GM12891 (cell line): ENCODE measurements at regions not wholly inside any gene's neighbourhood (a gene's known extent, or its start where the extent isn't known, plus 50 kb on each side); places are given as distances from the start of the nearest gene placed in this dataset.

Experiments
- DNase-seq: peaks from one replicate; pipeline ENCODE4 v3.0.0; 2011; ENCODE audit warnings: low spot score; ENCODE audit not compliant: insufficient read length
- FAIRE-seq: peaks from 2 replicates; lab custom pipeline; 2011; peaks lifted over from hg19 to GRCh38; lab: Jason Lieb, UNC
- PAX5 ChIP-seq: IDR thresholded peaks from 2 replicates; pipeline ENCODE4 v1.6.1; 2011; ENCODE audit warnings: low read length, moderate library complexity, mild to moderate bottlenecking; ENCODE audit not compliant: insufficient read depth, severe bottlenecking
- POLR2A ChIP-seq: IDR thresholded peaks from 2 replicates; pipeline ENCODE4 v1.6.1; 2011; ENCODE audit warnings: low read depth, low read length, control low read depth
- POLR2AphosphoS5 ChIP-seq: IDR thresholded peaks from 2 replicates; pipeline ENCODE4 v1.6.1; 2011; ENCODE audit warnings: low read depth, low read length, control low read depth
- POU2F2 ChIP-seq: IDR thresholded peaks from 2 replicates; pipeline ENCODE4 v1.6.1; 2011; ENCODE audit warnings: low read depth, mild to moderate bottlenecking, control low read depth, low read length, moderate library complexity
- SPI1 ChIP-seq: IDR thresholded peaks from 2 replicates; pipeline ENCODE4 v1.6.1; 2011; ENCODE audit warnings: low read depth, low read length, control low read depth
- TAF1 ChIP-seq: IDR thresholded peaks from 2 replicates; pipeline ENCODE4 v1.6.1; 2011; ENCODE audit warnings: low read depth, low read length, control low read depth

DNA sequence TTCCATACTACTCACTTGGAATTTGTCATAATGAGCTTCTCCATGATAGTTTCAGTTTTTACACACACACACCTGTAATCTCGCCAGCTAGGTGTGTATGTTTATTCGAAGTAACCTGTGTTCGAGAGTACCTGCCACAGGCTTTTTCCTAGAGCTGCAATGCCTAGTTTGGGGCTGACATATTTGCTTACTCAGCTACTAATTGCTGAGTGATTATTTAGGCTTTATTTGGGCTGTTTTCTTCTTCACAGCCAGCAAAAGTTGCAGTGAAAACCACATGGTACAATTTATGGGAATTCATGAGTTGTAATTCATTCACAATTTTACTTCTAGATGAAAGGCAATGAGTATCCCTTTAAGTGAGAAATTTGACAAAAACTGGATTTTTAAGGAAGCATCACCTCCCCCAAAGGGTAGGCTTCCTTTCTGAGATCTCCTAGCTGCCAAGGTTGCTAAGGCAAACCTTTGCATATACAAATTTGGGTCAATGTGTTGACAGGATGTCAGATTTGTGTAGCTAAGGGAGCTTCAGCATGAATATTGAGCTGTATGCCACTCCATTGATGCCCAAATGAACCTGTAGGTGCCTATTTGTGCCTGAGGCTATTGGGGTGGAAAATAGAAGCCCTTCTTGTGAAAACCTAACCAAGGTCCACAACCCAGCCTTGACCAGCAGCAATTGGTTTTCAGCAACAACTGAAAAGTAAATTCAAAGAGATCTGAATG, 108.7 kb upstream of the OTX2 start:
- no peak for DNase-seq
- TF ChIP-seq POLR2A = no peak
- TF ChIP-seq POU2F2 = no peak
- no peak for TF ChIP-seq SPI1
- no peak for TF ChIP-seq POLR2AphosphoS5
- TF ChIP-seq TAF1 = no peak
- TF ChIP-seq PAX5 = no peak
- FAIRE-seq = no peak

DNA sequence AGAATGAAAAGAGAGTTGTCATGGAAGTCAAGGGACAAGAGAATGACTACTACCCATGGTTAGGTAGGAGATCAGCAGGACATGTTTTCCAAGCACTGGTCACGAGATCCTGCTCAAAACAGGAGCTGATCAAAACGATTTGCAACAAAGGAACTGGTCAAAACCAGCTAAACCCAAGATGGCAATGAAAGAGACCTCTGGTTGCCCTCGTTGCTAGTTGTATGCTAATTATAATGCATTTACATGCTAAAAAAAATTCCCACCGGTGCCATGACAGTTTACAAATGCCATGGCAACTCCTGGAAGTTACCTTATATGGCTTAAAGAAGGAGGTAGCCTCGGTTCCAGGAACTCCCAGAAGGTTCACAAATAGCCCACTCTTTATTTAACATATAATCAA, 95.0 kb upstream of the OTX2 start:
- no peak for DNase-seq
- no peak for FAIRE-seq
- TF ChIP-seq TAF1 (no peak), PAX5 (no peak), POLR2A (no peak), POU2F2 (no peak), SPI1 (no peak), POLR2AphosphoS5 (no peak)

DNA sequence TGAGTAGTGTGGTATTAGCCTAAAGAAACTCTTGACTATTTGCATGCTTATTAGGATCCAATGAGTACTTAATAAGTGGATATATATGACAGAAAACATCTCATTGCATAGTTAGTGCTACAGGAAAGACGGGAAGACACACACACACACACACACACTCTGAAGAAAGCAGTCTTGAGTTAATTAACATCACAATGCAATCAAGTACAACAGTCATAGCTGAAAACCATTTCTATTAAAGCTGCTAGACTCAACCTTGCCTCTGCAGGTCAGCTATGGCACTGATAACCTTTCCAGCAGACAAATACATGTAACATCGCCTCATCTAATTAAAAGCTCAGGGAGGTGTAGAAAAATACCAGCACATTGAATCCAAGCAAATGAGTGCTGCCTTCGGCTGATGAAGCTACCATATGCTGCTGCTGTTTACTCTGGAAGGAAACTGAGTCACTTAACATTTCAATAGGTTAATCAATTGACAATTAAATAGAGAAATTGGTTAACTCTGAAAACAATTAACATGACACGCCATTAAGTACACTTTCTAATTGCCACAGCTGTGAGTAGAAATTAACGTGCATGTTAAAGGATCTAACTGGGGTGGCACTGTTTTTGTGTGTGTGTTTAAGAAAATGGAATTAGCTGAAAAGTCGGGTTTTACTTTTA, 93.2 kb upstream of the OTX2 start:
- no peak for DNase-seq
- TF ChIP-seq POLR2AphosphoS5 (no peak), TAF1 (no peak), POLR2A (no peak), PAX5 (no peak)
- no peak for FAIRE-seq

DNA sequence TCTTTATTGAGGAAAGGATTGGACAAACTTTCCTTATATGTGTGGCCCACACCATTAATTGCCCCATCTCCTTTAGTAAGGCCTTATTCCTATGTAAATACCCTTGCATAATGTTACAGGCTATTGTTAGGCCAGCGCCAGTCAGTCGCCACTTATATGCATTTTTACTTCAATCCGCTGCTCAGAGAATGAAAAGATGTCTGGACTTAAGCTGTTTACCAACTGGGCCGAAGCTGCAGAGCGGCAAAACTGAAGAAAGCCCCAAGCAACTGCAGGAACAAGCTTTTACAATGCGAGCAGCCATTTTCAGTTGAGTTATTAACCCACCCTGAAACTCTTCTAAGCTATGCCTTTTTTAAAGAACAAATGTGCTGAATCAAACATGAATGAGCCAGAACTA, 92.1 kb upstream of the OTX2 start:
- no peak for DNase-seq
- FAIRE-seq = no peak
- TF ChIP-seq PAX5 (no peak), POLR2A (no peak), SPI1 (no peak)

DNA sequence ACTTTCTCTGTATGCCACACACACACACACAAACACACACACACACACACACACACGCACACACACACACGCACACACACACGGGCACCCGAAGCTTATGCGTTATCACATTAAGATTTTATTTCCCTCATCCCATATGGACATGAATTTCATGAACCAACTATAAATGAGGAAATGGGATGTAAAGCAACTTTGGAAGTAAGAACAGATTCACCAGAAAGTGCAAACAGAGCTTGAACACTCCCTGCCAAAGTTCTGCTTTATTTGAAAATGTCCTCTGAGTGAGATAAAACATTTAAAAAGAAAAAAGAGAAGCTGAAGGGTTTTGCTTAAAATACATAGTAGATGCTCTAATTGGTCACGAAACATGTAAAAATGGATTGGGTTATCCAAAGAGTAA, 90.4 kb upstream of the OTX2 start:
- DNase-seq (no peak), FAIRE-seq (no peak)
- TF ChIP-seq SPI1 = no peak
- TF ChIP-seq POU2F2 = no peak
- no peak for TF ChIP-seq POLR2A
- no peak for TF ChIP-seq POLR2AphosphoS5
- no peak for TF ChIP-seq PAX5
- TF ChIP-seq TAF1 = no peak

DNA sequence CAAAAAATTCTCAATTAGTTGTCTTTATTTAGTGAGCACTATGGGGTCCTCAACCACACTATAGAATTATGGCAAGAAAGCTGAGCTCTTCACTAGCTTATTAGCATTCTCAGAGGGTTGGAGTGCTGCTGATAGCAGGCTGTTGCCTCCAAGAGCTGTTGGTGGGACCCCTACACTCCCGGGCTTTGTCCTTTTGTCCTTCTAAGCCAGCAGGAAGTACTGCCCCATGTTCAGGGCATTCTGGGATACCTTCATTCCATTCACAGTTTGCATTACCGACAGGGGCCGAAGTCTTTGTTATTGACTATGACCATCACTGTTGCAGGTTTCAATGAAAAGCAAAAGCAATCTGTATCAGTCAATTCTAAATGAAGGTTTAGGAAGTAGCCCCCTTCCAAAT, 89.5 kb upstream of the OTX2 start:
- DNase-seq = no peak
- no peak for FAIRE-seq
- TF ChIP-seq SPI1 = no peak
- no peak for TF ChIP-seq POLR2AphosphoS5
- TF ChIP-seq PAX5 = no peak
- TF ChIP-seq POU2F2 = no peak
- TF ChIP-seq POLR2A = no peak
- no peak for TF ChIP-seq TAF1

DNA sequence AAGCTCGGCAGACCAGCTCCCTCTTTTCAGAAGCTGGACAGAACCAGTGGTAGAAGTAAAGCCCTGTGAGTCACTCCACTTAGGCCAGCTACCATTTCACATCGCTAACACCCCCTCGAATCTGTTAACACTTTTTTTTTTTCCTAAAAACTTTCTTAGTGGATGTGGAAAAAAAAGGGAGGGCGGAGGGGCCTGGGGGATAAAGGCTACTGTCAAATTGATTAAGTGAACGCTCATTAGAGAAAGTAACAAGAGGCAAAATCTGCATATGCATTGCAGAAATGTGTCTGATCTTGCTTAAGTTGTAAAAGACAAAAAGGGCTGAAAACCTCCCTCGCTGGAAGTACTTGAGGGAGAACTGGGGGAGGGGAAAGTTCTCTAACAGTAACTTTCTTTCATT, 86.6 kb upstream of the OTX2 start:
- no peak for DNase-seq
- TF ChIP-seq POLR2AphosphoS5 = no peak
- no peak for TF ChIP-seq POLR2A
- no peak for TF ChIP-seq TAF1
- no peak for TF ChIP-seq SPI1
- no peak for TF ChIP-seq POU2F2
- TF ChIP-seq PAX5 = no peak
- FAIRE-seq = no peak

DNA sequence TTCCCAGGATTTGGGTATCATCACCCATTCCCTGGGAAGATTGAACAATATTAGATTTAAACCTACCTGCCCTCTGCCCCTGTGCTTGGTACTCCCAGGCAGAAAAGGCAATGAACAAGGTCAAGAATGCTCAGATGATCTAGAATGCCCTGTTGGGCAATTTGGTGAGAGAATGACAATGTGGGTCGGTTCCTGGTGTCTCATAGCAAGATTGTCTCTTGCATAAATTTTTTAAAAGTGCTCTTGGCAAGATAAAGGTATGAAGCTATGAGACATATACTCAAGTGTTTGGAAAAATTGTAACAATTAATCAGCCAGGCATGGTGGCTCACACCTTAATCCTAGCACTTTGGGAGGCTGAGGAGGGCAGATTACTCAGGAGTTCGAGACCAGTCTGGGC, 86.0 kb upstream of the OTX2 start:
- FAIRE-seq = no peak
- no peak for TF ChIP-seq POLR2AphosphoS5
- TF ChIP-seq SPI1 = no peak
- TF ChIP-seq PAX5 = no peak
- DNase-seq = no peak

DNA sequence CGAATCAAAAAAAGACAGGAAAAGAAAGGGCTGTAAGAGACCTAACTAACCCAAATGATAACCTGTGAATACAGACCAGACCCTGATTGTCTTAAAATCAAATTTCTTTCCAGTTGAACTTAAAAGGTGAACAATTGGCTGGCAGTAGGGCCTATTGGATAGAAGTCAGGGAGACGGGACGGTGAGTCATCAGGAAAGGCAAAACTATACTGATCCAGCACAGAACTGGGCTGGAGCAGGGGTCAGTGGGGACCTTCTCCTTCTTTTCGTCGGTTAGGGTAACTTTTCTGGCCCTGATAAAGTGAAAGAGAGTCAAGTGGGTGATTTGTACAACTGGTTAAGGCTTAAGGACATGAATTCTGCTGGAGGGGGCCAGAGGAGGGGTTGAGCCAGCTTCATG, 84.9 kb upstream of the OTX2 start:
- FAIRE-seq (no peak), DNase-seq (no peak)
- TF ChIP-seq POLR2A (no peak), TAF1 (no peak), POU2F2 (no peak)

DNA sequence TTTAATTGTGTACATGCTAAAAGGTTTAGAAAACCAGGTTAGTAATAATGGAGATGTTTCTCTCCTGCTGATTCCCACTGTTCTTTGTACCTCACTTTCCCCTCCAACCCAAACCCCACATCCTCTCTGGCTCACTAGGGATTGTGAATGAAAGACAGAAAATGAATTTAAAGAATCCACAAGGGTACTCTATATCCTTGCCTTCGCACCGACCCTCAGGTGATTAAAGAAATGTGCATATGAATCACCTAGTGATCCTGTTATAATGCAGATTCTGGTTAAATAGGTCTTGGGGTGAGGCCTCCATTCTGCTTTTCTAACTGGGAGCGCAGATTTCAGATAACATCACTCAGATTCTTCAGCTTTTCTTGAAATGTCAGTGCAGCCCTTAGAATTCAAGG, 84.3 kb upstream of the OTX2 start:
- DNase-seq = no peak
- TF ChIP-seq POU2F2 = no peak
- TF ChIP-seq POLR2A = no peak
- no peak for TF ChIP-seq SPI1
- TF ChIP-seq POLR2AphosphoS5 = no peak
- no peak for TF ChIP-seq PAX5
- no peak for TF ChIP-seq TAF1
- FAIRE-seq = no peak

DNA sequence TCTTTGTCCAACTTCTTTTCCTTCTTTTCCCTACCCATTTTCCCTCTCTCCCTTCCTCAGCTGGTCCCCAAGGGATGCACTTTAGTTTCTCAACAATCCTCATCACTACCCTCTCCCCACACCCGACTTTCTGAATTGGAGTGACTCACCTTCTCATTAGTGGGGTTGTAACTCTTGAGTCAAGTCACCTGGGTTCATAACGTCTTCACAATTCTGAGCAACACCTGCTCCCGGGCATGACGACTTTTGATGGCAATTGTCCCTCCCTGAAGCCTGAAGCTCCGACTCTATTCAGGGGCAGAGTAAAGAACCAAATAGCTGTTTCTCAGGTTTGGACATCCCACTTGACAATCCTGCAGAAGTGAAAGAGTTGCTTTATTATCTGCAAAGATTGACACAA, 82.7 kb upstream of the OTX2 start:
- FAIRE-seq (no peak), DNase-seq (no peak)

More for the DNA sequence above, 82.7 kb upstream of the OTX2 start:
- TF ChIP-seq SPI1 = no peak
- no peak for TF ChIP-seq POLR2A
- no peak for TF ChIP-seq POLR2AphosphoS5
- no peak for TF ChIP-seq PAX5
- TF ChIP-seq TAF1 = no peak
- TF ChIP-seq POU2F2 = no peak
